Suppressor macrophage treated with lipopolysaccharide for 4 hours (primary cell): ENCODE measurements at regions not wholly inside any gene's neighbourhood (a gene's known extent, or its start where the extent isn't known, plus 50 kb on each side); places are given as distances from the start of the nearest gene placed in this dataset.

Experiments used
- DNase-seq: peaks from one replicate; pipeline ENCODE4 v3.0.0-alpha.2; 2020

DNA sequence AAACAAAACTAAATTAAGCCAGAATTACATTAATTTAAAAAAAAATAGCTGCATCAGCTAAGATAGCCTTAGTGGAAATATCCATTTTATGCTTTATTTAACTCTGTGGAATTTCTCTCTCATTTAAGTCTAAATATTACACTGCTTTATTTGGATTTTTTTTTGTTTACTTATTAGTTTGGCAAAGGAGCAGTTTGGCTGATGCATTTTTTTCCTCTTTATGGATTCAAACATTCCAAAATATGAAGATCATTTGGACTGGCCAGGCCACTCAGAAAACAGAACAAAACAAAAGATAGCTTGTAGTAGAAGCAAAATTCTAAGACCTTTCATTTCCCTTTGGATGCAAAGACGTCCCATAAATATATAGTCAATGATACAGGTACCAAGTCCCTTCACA is 707.3 kb upstream of the UBE2E2 start:
- no peak for DNase-seq

DNA sequence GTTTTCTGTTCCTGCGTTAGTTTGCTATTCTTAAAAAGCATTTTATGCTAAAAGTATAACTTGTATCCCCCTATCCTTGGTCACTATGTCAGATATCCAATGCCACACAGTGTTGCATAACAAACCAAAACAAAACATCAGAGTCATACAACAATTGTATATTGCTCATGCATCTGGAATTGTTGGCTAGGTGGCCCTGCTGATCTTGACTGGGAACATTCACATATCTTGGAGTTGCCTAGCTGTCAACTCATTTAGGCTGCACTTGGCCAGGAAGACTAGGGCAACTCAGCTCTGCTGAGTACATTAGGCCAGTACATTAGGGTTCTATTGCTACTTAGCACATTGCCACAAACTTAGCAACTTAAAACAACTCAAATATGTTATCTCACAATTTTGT is 706.5 kb upstream of the UBE2E2 start:
- DNase-seq = no peak

- no peak for DNase-seq
These were observed 696.3 kb upstream of the UBE2E2 start for GRCh38 chr3:22506871-22507270.

DNA sequence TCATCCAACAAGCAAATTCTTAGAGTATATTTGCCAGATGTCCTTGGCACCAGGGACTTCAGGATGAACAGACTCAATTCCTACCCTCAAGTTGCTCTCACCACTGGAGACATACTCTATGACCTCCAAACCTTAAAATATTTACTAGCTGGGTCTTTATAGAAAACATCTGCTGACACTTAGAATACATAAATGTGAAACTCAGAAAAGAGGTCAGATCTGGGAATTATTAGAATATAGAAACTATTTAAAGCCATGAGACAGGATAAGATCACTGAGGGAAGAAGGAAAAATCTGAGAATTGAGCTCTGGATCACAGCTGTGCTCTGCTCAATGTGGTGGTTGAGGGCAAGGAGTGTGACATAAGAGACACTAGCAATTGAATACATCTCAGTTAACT is 695.4 kb upstream of the UBE2E2 start:
- DNase-seq = no peak

DNA sequence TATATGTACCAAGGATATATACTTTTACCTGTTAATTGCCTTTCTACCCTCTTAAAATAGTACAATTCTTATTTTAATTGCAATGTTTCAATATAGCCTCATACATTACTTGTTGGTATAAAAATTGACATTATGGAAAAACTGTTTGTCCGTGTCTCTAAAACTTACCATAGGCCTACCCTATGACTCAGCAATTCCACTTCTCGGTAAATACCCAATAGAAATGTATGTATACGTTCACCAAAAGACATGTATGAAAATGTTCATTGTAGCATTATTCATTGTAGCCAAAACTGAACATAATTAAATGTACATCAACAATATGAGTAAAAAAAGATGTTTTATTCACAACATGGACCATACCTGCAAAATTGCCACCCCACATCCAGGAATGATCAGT is 679.2 kb upstream of the UBE2E2 start:
- DNase-seq = no peak

DNA sequence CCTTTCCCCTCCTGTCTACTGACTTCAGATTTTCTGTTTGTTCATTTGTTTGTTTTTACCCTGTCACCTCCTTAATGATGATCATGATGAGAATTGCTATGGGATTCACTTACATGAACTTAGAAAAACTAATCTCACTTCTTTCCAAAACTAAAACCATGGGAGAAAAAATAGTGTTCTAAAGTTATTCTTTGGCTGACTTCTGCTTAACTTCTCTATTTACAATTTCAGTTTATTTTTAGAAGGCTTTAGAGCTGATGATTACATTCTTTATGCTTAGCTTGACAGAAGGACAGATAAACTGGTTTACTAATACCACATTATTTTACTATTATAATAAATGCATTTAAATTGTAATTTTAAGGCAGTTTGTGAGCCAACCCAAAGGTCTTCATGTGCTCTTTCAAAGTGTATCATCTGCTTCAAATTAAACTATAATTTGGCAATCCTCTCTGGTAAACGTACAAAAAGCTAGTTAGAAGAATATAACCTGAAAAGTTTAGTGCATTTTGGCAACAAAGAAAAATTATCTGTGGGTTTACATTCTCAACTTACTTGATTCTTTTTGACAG is 676.8 kb upstream of the UBE2E2 start:
- DNase-seq = no peak

- DNase-seq = no peak
These were observed 666.6 kb upstream of the UBE2E2 start for GRCh38 chr3:22536541-22536940.

GRCh38 chr3:22537560-22537959 is 665.6 kb upstream of the UBE2E2 start:
- no peak for DNase-seq

DNA sequence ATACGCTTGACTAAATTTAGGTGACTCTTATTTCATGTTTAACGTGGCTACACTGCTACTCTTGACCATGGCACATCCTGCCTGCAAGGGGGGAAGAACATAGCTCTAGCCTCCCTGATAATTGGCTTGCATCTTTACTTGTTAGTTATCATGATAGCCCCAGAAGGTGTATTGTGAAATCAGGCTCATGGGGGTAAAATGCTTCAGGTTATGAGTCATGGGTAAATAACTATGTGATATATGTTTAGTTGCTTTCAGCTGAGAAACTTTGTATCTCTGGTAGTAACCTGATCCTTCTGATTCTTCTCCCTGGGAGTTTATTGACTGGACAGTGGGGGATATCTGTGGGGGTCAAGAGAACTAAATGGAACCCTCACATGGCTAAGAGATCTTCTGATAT is 660.8 kb upstream of the UBE2E2 start:
- no peak for DNase-seq

DNA sequence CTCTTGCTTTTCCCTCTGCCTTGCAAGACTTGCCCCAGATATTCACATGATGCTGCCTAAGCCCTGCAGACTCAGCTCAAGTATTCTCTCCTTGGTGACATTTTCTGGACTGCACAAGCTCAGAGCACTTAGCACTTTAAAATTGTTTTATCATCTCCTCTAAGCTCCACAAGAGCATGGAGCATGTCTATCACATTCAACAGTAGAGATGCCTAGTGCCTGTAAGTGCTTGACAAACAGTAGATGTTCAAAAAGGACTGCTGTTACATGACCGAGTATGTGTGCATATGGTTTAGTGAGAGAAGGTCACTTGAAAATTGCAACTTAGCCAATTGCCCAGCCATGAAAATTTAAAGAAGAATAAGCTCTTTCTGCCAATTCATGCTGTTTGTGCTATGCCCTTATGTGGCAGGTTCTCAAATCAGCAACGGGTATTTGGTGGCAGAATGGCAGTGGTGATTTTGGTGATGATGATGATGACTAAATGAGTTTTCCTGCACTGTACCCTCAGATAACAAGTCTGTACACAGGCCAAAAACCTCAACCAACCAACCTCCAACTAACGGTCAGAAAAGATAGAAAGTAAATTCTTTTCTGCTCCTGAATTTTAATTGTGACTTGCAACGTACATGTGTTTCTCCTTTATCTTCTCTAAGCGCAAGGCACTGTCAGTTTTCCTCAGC is 647.2 kb upstream of the UBE2E2 start:
- DNase-seq = no peak

DNA sequence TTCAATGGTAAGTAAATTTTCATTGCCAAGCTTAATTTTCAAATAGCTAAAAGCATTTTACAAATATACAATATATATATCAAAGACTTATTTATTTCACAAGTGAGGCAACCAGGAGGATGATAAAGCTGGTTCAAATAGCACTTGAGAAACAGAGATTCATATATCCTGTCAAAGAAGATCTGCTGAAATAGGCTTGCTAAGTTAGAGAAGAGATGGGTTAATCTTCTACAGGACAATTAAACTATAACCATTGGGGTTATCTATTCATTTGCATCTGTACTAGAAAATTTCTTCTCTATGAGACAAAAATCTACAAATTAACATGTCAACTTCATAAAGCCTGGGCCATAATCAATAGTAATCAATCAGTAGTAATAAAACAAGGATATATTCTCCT is 637.7 kb upstream of the UBE2E2 start:
- DNase-seq = no peak

DNA sequence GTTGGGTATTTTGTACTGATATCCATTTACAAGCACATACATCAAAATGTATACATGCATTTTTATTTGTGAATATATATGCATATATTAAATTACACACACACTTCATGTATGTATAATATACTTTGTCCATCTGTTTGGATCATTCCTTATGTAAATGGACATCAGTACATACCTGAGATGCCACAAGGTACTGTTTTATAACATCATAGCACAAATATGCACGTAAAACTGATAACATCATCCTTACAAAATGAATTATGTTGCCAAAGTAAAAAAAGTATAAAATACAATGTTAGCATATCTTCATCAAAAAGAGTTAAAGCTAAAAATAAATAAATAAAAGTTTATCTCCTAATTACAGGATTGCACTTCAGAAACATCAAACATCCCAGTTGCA is 634.8 kb upstream of the UBE2E2 start:
- no peak for DNase-seq

DNA sequence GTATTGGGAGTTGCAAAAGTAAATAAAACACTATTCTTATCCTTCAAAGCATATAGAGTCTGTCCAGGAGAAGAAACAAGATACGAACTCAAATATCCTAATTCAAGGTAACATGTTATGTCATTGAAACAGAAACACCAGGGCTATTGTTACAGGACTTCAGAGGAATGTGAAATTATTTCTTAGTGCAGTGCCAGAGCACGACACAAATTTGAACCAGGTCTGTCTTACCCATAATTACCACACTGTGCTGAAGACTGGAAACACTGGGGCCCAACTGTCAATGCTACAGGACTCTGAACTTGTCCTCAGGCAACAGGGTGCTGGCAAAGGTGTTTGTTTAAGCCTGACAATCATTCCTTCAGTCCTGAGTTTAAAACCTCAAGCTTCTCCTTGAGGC is 633.6 kb upstream of the UBE2E2 start:
- DNase-seq = no peak

GRCh38 chr3:22581007-22581406 is 622.1 kb upstream of the UBE2E2 start:
- DNase-seq = no peak

GRCh38 chr3:22582266-22582665 is 620.9 kb upstream of the UBE2E2 start:
- DNase-seq = no peak

DNA sequence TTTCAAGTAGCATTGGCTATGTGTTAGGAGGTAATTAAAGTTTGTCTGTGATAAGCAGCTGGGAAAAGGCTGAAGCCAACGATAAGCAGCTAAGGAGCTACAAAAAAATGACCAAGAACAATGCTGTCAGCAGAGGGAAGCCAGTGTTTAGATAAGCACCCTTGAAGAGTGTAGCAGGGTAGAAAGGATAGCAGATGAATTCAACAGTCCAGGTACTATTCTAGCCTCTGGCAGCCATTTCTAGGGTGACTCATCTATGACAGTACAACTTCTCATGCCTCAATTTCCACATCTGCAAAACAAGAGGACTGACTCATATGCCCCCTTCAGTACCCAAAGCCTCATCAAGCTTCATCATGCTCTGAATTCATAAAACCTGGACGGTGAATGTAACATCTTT is 617.6 kb upstream of the UBE2E2 start:
- no peak for DNase-seq

- DNase-seq = no peak
These were observed 617.2 kb upstream of the UBE2E2 start for GRCh38 chr3:22585911-22586310.

DNA sequence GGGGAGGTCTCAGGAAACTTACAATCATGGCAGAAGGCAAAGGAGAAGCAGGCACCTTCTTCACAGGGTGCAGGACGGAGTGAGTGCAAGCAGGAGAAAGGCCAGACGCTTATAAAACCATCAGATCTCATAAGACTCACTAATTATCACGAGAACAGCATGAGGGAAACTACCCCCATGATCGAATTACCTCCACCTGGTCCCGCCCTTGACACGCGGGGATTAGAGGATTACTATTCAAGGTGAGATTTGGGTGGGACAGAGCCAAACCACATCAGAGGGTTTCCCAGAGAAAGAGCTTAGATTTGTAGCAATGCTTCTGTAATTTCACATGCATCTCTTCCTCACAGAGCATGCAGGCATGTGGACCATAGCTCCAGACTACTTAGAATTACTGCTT is 615.7 kb upstream of the UBE2E2 start:
- DNase-seq = no peak

DNA sequence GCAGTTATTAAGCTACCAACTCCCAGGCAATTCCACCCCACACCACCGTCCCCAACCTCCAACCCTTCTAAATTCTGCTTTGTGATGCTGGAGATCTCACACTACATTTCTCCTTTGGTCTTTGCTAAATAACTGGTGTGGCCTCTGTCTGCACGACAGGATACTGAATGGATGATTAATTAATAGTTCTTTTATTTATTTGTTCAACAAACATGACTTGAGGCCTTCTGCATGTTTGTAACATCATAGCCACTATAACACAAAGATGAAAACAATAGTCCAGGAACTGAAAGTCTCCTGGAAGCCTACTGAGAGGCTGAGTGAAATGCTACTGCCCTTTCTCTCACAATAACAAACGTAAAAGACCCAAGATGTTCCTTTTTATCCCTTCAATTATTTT is 609.5 kb upstream of the UBE2E2 start:
- DNase-seq = no peak

- DNase-seq = no peak
These were observed 608.1 kb upstream of the UBE2E2 start for GRCh38 chr3:22594990-22595389.

DNA sequence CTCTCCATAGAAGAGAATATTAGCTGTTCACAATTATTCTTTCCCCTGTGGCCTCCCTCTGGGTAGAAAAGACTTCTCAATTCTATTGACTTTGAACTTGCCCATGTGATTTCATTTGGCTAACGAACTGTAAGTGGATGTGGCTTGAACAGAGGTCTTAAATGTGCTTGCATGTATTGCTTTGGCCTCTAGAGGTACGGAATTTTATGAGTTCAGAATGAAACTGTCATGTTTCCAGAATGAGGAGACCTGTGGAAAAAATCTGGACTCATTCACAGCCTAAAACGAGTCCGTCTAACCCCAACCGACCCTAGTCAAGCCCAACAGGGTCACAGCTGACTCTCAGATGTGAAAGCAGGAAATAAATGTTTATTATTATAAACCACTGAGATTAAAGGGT is 596.7 kb upstream of the UBE2E2 start:
- DNase-seq = no peak

GRCh38 chr3:22606938-22607337 is 596.2 kb upstream of the UBE2E2 start:
- DNase-seq = no peak

GRCh38 chr3:22608093-22608492 is 595.0 kb upstream of the UBE2E2 start:
- DNase-seq = no peak

- no peak for DNase-seq
These were observed 594.4 kb upstream of the UBE2E2 start for GRCh38 chr3:22608721-22609120.

DNA sequence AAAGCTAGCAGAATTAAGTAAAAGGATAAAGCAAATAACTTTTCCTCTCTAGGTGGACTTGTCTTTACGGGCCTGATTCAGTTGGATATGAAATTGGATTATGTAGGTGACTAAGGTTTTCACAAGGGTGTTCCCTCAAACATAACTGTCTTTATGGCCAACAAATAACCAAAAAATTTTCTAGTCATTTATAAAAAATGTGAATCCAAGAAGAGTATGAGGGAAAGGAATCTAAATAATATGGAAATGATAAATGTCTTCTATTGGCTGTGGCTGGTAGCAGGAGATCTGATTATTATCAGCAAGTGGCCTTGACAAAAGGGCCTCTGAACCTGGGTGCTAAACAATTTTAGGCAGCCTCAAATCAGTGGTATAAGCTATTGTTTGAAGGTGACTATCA is 594.0 kb upstream of the UBE2E2 start:
- no peak for DNase-seq
